Right forelimb (tissue), 1 donor: ENCODE measurements at regions not wholly inside any gene's neighbourhood (a gene's known extent, or its start where the extent isn't known, plus 50 kb on each side); places are given as distances from the start of the nearest gene placed in this dataset.
"Not testable (repeated sequence)": the region's sequence is repeated elsewhere in the genome, so short reads cannot be mapped to it uniquely, and the experiment has no call there.

Source experiments
- DNase-seq: peaks from one replicate; pipeline ENCODE4 v3.0.0-alpha.2; 2018

DNA sequence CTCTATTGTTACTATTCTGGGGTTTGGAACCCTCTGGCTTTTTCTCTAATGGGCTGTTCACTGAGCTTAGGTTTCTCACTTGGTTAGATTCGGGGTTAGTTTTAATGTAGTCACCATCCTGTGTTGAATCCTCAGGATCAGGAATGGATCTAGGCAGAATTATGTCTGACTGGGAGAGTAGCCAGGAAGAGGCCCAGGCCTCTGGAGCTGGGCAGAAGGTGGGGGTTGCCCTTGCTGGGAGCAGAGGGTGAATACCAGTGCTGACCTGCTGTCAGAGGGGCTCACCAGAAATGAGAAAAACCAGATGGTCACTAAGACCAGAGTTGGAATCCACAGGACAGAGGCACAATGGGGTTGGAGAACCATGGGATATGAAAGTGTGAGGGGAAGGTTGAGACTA lies 126.6 kb upstream of the SLC4A4 start:
- DNase-seq, result no peak

- no peak for DNase-seq
Measured at GRCh38 chr4:71214578-71214977, 124.2 kb upstream of the SLC4A4 start.

GRCh38 chr4:71216316-71216959 lies 122.4 kb upstream of the SLC4A4 start:
- no peak for DNase-seq

DNA sequence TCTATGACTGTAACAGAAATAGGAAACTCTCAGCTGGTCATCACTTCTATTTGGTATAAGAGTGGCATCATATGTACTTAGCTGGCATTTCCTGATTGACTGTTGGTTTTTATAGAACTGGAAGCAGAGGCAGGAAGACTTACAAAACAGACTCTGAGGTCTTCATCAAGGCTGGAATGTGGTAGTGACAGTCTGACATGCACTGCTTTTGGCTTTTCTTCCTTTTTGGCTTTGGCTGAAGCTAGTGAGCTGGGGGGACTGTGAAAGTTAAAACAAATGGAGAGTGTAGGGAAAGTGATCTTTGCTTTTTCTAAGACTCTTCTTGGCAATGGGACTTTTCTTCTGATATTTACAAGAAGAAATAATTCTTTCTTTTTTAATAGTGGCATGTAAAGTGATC lies 121.1 kb upstream of the SLC4A4 start:
- DNase-seq, result no peak

GRCh38 chr4:71220848-71221247 lies 118.0 kb upstream of the SLC4A4 start:
- not testable (repeated sequence) for DNase-seq

GRCh38 chr4:71221510-71222466 lies 117.0 kb upstream of the SLC4A4 start:
- no peak for DNase-seq

DNA sequence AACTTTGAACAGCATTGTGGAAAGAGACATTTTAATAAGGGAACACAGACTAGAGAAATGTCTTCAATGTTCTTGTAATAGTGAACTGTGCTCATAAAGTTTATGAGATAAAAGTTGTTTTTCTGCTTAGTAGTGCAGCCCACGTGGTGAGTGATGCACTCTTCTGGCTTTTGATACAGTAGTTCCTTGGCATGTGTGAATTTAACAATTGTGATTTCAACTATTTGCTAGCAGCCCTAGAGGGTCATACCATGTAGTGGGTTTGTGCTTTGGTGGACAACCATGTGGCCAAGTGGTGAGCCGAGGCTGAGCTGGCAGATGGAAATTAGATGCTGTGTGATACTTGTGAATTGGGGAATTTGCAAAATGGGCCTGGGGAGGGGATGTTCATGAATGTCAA lies 116.2 kb upstream of the SLC4A4 start:
- no peak for DNase-seq

DNA sequence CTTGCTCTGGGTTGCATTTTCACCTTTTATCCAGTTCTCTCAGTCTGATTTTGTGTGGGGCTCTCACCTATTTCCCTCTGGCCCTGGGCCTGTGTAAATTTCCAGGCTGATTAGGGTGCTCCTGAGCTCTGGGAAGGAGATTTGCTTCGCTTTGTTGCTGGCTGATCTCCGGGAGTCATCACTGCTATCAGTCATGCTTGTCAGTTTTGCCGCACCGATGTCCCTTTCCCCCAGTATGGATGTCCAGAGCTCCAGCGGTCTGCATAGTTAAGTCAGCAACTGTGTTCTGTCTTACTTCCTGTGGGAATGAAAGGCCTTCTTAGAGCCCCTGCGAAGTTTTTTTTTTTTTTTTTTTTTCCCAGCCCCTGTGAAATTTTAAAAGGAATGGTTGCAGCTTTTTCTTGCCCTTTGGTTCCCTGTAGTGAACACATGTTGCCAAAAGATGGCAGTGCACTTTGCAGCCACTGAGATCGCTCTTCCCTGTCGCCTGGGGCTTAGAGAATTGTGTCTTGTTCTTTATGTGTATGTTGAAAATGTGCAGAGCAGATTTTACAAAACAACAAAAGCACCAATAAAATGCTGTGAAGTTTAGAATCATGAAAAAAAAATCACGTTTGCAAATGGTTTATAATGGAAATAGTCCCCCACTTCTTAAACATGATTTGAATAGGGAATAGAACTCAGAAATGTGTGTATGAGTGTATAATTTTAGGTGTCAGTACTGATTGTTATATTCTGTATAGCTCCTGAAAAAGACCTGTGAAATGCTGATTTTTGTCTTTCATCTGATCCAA lies 109.1 kb upstream of the SLC4A4 start:
- DNase-seq, result no peak

DNA sequence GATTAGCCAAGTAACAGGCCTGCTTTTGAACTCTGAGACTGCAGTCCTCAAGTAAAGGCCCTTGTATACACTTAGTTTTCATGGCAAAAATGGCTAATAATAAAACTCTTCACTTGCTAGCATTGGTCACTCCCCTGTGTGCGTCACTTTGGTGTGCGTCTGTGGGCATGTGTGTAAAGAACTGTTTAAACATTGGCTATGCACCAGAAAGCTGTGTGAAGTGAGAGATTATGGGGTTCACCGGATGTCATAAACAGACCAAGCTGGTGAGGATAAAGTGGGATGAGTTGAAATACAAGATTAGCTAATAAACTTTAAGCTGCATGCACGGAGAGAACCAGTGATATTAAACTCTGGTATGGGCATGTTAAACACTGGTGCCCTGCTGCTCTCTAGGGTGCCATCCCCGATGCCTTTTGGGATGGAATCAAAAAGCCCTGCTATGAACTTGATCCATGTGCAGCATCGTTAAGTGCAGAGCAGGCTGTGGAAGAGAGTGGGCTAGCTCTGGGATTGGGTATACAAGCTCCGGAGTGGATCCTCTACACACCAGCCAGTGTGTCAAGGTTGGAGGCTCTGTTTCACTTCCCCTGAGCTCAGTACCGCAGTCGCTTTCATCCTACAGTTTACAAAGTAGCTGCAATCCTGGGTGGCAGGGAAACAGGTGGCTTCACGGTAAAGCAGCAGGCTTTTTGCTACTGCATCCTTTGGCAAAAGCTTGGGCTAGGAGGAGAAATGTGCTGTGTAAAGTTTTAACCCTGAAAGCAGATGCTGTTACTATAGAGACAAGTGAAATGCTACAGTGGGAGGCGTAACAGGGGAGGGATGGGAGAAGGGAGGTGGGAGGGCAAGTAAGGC lies 108.3 kb upstream of the SLC4A4 start:
- peak; percentile 56 for DNase-seq

DNA sequence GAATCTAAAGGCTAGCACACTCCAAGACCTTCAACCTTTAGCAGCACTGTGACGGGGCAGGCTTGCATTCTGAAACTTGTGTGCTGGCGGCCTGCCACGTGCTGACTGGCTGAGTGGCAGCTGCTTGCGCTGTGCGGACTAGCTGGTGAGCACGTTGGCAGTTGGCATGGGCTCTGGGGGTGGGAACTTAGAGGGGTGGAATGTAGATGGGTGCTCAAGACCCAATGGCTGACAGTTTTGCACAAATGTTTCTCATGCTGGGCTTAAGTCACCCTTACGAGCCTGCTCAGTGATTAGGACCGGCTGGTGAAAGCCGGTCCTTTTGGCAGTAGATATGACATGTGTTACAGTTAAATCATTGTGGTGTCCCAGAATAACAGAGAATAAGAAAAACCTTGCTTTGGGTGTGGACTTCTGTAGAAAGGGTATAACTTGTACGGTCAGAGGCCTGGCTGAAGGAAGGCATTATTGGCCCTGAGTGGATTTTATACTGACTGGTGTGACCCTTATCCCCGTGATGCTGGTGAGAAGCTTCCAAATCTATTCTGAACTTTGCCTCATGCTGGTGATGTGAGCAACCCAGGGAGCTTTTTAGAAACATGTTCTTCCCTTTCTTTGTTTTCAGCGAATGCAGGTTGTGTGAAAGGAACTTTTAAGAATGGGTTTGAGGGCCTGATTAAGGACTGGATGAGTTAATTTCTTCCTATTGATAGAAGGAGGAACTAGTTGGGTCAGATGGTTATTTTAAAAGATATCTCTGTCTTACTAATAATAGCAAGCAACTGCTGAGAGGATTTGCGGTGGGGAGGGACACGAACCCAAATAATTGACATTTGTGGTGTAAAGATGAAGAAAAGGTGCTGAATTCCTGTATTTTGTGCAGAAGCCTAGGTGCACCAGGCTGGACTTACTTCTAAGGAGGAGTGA lies 107.4 kb upstream of the SLC4A4 start:
- DNase-seq, result peak; percentile 85

DNA sequence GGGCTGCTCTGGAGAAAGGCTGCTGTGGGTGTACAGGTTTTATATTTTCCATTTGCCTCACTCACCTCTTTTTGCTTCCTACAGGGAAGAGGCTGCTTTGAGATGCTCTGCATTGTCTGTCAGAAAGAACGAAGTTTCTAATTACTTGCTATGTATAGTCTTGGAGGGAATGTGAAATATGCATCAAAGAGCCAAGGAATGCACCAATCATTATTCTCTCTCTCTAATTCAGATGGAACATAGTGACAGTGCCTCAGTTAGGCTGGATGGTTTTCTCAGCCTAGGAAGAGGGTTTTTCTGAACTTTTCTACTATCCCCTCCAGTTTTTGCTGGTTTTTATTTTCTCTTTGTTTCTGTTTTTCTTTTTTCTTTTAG lies 106.8 kb upstream of the SLC4A4 start:
- no peak for DNase-seq

DNA sequence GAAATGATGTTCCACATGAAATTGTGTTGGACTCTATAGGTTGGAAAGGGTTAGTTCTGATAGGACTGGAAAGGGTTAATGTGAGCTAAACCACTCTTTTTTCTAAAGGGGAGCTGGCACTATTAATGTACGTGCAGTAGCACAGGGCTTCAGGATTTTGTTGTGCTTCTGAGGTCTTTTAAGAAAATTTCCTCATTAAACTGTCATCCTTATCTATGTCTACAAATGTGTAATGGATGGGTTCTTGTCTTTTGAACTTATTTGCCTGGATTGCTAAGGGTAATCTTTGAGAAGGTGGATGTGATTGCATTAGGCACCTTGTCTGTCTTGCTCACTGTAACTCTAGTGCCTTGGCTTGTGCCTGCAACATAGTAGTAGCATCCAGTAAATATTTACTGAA lies 106.0 kb upstream of the SLC4A4 start:
- DNase-seq, result no peak

DNA sequence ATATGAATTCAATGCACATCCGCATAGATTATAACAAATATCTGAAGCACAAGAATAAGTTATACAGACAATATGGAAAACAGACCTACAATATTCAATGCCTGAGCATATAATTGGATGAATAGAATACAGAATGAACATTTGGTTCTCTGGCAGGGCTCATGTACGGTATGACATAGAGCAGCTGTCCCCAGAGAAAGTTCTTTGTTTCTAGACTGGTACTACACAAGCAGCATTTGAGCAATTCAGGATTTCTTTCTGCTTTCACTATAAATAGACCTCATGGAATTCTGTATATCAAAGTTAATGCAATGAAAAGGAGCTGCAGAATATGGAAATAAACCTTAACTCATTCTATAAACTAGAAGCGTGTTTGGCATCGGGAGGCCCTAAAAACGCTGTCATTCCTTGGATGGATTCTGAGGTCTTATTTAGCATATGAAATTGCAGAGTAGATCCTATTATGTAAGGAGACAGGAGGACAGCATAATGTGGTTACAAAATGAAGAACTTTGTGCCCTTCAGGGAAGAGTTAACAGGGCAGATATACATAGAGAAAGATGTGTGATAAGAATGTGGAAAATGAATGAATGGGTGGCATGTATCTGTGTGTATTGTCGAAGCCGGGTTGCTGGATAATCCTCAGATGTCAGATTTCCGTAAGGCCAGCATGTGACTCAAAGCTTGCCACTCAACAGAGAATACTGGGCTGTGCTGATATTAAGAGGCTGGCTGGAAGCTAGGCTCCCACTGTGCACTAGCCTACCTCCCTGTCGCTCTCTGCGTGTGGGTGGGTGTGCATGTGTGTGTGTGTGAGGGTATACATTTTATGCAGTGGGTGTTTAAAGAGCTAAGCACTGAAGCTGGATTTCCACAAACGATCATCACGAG lies 103.3 kb upstream of the SLC4A4 start:
- DNase-seq, result no peak

DNA sequence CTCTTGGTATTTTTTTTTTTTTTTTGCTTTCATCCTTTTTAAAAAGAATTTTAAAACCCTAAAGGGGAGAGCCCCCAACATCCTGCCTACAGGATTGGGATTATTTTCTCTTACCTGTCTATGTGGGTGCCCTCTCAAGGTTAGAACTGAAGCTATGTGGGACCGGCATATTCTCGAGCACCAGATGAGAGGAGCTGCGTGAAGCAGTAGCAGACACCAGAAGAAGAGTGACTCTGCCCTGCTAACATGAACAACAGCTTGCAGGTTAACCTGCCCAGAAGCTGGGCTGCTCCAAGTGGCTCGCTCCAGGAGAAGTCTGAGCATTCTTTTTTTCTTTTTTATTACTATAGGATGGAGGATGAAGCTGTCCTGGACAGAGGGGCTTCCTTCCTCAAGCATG lies 102.6 kb upstream of the SLC4A4 start:
- no peak for DNase-seq

- no peak for DNase-seq
Measured at GRCh38 chr4:71237641-71238040, 101.2 kb upstream of the SLC4A4 start.

- no peak for DNase-seq
Measured at GRCh38 chr4:71239365-71239764, 99.5 kb upstream of the SLC4A4 start.

- DNase-seq, result no peak
Measured at GRCh38 chr4:71240094-71240493, 98.7 kb upstream of the SLC4A4 start.

GRCh38 chr4:71241501-71242288 lies 97.1 kb upstream of the SLC4A4 start:
- DNase-seq, result no peak

GRCh38 chr4:71243091-71243833 lies 95.6 kb upstream of the SLC4A4 start:
- DNase-seq, result no peak
